Inflammatory macrophage (primary cell): ENCODE measurements at regions not wholly inside any gene's neighbourhood (a gene's known extent, or its start where the extent isn't known, plus 50 kb on each side); places are given as distances from the start of the nearest gene placed in this dataset.

Source experiments
- DNase-seq, 2 donors: peaks; one replicate each; pipeline ENCODE4 v3.0.0-alpha.2; 2020 to 2022

DNA sequence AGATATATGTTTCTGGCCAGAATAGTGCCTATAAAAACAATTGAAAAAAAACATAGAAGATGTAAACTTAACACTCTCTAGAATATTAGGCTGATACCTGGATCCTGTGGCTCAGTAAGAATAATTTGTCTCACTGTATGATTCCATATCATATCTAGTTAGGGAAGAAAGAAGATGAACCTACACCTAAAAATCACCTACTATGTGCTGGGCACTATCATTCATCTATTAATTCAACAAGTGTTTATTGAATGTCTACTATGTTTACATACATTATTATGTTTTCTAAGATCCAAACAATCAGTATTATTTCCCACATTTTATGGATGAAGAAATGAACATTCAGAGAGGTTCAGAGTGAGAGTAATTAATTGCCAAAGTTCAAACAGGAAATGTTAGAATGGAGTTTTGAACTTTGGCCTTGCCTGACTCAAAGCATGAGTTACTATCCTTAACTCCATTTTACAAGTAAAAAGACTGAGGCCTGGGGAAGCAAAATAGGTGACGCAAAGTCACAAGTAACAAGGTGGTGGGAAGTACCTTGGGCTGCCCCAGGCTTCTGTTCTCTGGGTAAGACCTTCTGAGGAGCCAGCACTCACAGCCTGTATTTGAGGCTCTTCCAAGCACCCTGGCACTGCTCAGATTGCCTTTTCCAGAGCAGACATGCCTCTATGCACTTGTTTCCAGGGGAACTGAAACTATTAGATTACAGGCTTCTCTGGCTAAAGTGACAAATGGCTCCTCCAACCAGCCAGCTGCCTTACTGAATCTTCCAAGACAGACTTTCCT lies 111.1 kb upstream of the ACSL4 start:
- peak; percentile 58 to 59 for DNase-seq

DNA sequence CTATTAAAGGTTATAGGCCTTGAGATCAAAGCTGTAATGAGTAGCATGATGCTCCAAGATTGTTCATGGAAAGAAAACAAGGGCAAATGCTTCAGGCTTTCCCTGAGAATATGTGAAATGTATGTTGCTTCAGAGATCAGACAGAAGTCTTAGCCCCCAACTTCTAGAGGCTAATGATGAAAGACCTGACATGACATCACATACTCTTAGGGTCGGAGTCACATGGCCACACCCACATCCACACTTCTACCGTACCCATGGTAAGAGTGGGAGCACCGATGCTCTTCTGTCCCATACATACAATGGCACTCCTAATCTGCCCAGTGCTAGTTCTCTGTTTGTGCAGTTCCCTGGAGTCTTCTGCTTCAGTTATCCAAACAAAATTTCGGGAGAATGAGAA lies 111.9 kb upstream of the ACSL4 start:
- DNase-seq = peak; percentile 33 to 60

- no peak for DNase-seq
These were observed 112.9 kb upstream of the ACSL4 start for GRCh38 chrX:109845996-109846395.

DNA sequence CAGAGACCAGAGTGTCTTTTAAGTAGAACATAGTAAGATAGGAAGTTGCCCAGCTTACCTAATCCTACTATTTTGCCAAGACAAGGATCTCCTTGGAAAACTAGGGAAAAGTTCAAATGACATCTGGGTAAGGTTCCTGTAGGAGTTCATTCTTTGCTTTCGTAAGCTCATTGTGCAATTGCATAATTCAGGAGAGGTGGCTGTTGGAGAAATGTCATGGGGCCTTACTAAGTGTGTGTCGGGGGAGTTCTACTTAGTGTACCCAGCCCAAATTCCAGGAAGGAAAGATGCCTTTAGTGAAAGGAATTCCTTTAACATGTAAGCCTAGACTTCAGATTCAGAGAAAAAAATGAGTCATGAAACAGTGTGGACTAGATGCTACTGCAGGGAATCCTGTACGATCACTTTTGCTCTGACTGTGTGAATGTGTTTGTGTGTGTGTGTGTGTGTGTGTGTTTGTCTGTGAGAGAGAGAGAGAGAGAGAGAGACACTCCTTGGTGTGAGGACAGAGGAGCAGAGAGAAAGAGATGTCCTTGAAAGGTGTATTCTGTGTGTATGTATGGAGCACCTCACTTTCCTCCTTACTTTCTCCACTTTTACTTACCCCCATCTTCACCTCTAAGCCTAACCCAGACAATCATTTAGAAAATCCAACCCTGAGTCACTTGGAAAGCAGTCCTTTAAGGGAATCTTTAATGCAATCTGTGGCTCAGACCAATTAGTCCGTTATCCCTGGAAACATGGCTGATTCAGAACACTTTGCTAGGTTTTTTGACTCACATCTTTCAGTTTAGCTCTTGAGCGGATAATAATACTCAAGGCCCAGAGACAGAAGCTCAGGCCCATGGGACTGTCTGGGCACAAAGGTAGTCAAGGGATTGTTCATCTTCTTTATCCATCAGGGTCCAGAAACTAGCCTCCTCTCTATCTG lies 114.5 kb upstream of the ACSL4 start:
- peak; percentile 34 to 35 for DNase-seq

DNA sequence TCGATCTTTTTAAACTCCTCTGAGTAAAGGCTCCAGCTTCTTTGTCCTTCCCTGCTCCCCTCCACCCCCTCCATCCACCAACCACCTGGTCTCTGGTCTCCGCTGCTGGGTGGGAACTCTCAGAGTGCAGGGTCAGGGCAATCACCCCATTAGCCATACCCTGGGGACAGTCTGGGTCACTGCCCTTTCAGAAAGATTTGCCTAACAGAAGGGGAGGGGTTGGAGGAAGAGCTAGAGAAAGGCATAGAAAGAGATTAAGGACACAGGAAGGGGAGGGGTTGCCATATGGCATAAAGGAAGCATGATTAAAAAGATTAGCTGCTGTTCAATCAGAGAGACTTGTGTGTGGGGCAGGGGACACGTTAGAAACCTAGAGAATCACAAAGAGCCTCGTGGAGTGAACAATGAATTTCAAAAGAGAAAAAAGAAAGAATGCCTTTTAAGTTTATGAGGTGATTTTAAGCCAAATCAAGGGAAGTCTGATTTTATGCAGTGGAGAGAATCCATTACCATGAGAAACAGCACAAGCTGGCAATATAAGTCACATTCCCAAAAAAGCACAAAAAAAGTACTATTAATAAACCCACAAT lies 115.5 kb upstream of the ACSL4 start:
- no peak for DNase-seq

DNA sequence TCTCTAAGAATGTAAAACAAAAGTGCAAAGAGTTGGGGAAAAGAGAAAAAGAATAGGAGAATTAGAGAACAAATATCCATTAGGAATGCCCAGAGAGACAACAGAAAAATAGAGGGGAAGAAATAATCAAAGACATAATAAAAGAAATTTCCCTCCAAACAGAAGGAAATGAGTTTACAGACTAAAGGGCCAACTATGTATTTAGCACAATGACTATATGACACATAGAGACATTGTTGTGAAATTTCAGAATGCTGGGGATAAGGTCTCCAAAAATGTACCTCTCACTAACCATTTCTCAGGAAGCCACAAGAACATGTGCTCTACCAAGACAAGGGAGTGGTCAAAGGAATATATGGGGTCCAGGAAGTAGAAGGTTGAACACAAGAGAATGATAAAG lies 121.0 kb upstream of the ACSL4 start:
- no peak for DNase-seq

GRCh38 chrX:109855501-109855900 lies 122.4 kb upstream of the ACSL4 start:
- peak; percentile 34 to 67 for DNase-seq

DNA sequence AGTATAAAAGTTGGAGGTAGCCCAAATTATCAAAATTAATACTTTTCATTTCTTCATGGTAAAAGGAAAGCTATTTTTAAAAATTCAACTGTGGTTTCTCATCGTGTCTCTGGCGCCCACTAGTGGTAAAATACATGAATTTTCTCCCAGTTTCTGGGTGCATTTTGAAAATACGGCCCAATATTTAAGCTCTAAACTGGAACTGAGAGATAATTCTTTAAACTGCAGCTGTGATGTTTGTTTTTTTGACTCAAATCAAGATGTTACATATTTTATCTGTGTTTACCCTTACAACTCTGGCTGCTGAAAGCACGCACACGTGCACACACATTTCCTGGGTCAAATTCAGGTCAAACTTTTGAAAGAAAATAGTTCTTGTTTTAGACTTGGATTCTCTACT lies 123.9 kb upstream of the ACSL4 start:
- DNase-seq = peak; percentile 28 to 41

GRCh38 chrX:109857584-109858228 lies 124.6 kb upstream of the ACSL4 start:
- DNase-seq = no peak

DNA sequence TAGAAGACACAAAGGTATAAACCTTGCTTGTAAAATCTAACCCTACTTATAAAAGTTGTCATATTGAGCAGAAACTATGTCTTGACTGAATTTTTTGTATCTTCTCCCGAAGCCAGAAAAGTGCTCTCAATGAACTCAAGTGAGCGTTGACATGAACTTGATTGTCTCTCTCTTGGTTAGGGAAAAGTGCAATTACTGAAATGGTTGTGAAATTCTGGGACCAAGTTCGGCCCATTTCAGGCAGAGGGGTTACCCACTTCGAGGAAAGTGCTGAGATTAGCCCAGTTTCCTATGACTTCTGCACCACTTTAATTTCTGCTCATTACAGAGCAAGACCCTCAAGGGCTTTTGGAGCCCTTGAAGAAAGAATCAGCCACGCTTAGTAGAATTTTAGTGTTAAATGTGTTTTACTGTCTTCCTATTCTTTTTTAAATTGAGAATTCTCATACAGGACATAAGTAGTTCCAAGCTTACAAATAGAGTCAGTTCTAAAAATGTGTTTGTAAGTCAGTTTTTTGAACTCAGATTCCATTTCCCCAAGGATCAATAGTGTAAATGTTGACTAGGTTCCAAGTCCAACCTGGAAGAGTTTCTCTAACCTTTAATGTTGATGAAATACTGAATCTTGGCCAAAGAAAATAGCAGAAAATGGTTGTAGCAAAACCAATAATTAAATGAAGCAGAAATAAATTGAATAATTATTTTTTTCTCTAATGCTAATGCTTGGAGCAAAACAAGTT lies 125.7 kb upstream of the ACSL4 start:
- no peak for DNase-seq

DNA sequence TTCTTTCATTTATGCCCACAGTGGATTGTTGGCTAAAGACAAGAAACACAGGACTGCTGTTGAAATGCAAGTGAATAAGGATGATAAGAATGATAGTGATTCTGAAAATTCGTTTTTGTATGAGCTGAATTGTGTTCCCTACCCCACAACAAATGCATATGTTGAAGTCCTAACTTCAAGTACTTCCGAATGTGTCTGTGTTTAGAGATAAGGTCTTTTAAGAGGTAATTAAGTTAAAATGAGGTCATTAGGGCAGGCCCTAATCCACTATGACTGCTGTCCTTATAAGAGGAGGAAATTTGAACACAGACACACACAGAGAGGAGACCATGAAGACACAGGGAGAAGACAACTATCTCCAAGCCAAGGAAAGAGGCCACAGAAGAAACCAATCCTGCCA lies 126.6 kb upstream of the ACSL4 start:
- no peak for DNase-seq

- DNase-seq = no peak
These were observed 129.4 kb upstream of the ACSL4 start for GRCh38 chrX:109862433-109862832.

DNA sequence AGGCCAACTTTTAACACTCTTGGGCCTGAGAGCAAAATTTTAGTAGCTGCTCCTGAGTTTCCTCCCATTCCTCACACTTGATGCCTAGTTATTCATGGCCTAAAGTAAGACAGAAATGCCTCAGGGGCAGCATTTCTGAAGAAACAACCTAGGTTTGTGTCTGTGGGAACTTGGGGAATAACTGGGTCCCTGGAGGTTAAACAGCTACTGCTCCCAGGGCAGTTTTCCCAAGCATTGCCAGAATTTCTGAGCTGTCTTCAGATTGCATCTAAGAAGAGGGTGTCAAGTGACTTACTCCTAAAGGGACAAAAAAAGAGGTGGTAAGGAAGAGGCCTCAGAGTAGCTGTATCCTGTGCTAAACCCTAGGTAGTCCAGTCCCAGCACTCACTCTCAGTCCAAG lies 130.8 kb upstream of the ACSL4 start:
- DNase-seq = no peak

DNA sequence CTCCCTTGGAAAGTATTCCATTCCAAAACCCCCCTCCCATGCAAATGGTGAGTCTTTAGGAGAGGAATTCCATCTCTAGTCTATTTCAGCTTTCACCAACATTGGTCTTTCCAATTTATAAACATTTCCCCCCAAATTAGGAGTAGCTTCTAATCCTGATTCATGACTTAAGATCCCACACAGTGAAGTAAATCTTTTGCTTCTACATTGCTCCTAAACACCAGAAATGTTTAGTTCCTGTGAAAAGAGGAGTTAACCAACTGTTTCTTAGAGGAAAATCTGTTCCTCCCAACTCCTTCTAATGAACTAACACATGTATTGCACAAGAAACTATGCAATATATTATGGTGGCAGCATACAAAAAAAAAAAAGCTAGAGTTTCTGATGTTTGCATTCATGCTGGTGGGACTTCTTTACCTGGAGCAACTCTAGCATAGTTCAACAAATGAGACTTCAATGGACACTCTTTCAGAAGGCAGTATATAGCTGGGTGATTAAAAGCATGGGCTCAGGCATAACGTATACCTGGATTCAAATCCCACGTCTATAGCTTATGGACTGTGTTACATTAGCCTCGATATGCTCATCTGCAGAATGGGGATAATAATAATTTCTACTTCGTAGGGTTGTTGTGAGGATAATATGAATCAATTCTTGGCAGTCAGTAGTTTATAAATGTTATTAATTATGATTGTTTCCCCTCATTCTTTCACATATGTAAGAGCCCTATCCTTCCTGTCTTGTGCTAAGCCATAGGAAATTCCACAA lies 131.6 kb upstream of the TMEM164 start:
- peak in 1 of 2 donors; percentile 31 for DNase-seq

- no peak for DNase-seq
These were observed 130.7 kb upstream of the TMEM164 start for GRCh38 chrX:109872021-109872732.

DNA sequence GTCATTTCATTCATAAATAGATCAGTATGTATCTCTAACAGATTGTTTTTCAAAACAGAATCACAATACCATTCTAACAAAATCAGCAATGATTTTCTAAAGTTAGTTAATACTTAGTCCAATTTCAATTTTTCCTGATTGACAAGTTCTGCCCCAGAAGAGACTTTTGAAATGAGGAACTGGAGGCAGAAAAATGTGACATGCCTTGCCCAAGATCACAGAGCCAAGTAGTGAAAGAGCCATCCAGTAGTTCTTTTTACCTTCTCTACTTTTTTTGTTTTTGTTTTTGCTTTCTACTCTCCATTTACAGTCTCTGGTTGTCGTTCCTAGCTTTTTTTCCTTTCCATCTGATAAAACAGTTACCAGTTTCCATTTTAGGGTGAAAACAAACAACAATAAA lies 129.3 kb upstream of the TMEM164 start:
- DNase-seq = peak; percentile 46 to 50

DNA sequence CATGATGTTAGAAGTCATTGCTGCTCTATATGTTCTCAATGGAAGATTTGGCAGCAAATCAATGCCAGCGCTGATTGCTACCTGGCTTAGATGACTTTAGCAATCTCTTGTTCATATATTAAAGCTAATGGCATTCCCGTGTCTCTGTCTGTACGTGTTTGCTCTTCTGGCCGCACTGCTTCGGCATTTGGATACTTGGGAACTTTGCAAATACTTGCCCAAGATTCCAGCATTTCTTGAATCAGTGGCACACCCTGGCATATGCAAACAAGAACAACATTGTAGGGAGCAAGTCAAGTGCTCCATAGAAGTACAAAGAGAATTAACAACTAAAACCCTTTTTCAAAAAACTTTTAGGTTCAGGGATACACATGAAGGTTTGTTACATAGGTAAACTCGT lies 128.9 kb upstream of the TMEM164 start:
- DNase-seq = no peak

DNA sequence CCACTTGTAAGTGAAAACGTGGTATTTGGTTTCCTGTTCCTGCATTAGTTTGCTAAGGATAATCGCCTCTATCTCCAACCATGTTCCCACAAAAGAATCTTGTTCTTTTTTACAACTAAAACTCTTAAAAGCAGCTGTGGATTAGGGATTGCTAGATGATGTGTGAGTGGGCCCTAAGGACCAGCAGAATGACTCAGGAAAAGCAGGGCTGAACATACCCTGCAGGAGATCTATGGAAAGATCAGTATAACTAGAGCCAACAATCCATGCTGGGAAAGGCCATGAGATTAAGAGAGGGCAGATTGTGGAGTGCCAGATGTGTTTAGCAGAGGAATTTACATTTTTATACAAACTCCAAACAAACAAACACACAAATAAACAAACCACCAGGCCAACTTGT lies 128.4 kb upstream of the TMEM164 start:
- DNase-seq = no peak

DNA sequence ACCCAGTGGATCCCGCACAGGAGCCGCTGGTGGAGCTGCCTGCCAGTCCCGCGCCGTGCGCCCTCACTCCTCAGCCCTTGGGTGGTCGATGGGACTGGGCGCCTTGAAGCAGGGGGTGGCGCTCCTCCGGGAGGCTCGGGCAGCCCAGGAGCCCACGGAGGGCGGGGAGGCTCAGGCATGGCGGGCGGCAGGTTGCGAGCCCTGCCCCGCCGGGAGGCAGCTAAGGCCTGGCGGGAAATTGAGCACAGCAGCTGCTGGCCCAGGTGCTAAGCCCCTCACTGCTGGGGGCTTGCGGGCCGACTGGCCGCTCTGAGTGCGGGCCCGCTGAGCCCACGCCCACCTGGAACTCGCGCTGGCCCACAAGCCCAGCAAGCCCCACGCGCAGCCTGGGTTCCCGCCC lies 127.1 kb upstream of the TMEM164 start:
- no peak for DNase-seq

- DNase-seq = peak; percentile 10 to 58
These were observed 124.7 kb upstream of the TMEM164 start for GRCh38 chrX:109878236-109878635.

DNA sequence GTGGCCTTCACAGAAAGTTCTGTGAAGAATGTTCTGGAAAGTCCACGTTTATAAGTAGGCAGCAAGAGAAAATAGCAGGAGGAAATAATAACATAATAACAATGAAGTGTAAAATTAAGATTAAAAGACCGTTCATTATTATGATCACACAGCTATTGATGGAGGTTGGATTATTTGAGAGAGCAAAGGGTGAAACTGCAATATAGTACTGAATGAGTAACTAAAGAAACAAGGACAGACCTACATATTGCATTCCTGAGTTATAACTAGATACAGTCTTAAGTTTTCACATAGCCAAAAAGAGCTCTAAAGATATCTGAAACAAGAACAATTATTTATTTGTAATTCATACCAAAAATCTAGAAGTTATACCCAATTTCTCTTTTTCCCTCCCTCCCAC lies 122.9 kb upstream of the TMEM164 start:
- no peak for DNase-seq
